ENCODE measurements at regions not wholly inside any gene's neighbourhood (a gene's known extent, or its start where the extent isn't known, plus 50 kb on each side); places are given as distances from the start of the nearest gene placed in this dataset.

GRCh38 chr10:60573336-60573735 lies 183.7 kb upstream of the ANK3 start:
- Histone ChIP-seq H3K9me1 (ENCODE audit: control insufficient read depth, extremely low read depth, insufficient read depth, low read length) (no peaks in the 10 kb centered on the region), H3K9me3 (ENCODE audit: control insufficient read depth, low read depth, low read length) (no peaks in the 10 kb centered on the region), H2AFZ (ENCODE audit: control insufficient read depth, low read length) (no peak overlapping the region), H3K27ac (ENCODE audit: control insufficient read depth, insufficient read depth, low read length) (no peak overlapping the region), H3K9ac (ENCODE audit: control insufficient read depth, extremely low read depth, insufficient read depth, low read length) (no peak overlapping the region), H3K79me2 (ENCODE audit: control insufficient read depth, insufficient read depth, low read length) (no peaks in the 10 kb centered on the region), H3K4me3 (ENCODE audit: control insufficient read depth in 2 of 3, extremely low read depth in 1 of 3, insufficient read depth in 2 of 3, low read depth in 1 of 3, low read length in 3 of 3) (no peak overlapping the region), H3K27me3 (ENCODE audit: control insufficient read depth, extremely low read depth, insufficient read depth, low read length) (no peaks in the 10 kb centered on the region), H3K4me2 (ENCODE audit: control insufficient read depth, extremely low read depth, insufficient read depth, low read depth, low read length) (peak overlapping the region; percentile 85), H4K20me1 (ENCODE audit: control insufficient read depth, extremely low read depth, insufficient read depth, low read length) (no peaks in the 10 kb centered on the region), H3K4me1 (ENCODE audit: control insufficient read depth, extremely low read depth, insufficient read depth, low read length) (peaks cover 13% of the 10 kb centered on the region), H3K36me3 (ENCODE audit: control insufficient read depth in 2 of 2, extremely low read depth in 1 of 2, insufficient read depth in 2 of 2, low read length in 2 of 2) (no peaks in the 10 kb centered on the region)
- no peak for FAIRE-seq
- TF ChIP-seq EZH2 (IDR thresholded peaks at IDR 0.05; ENCODE audit: low read length): no peak
- TF ChIP-seq CTCF (optimal IDR thresholded peaks at IDR 0.05 in 1 of 3, IDR thresholded peaks at IDR 0.05 in 1 of 3, conservative IDR thresholded peaks at IDR 0.05 in 1 of 3; ENCODE audit: extremely low read depth in 1 of 3, insufficient read depth in 2 of 3, low read length in 3 of 3): no peak
- dilution Hi-C loops (cut with MboI; ENCODE audit: extremely low pct_ligation_motif_present, low sequenced_read_pairs): no loop called here
- no peak for DNase-seq (ENCODE audit: low read depth, low spot score)

- peak overlapping the region; percentile 8 for H3K27ac ChIP-seq (ENCODE audit: control insufficient read depth, insufficient read depth, low read length)
- FAIRE-seq: peak; percentile 87
- peaks cover 13% of the 10 kb centered on the region for H3K4me1 ChIP-seq (ENCODE audit: control insufficient read depth, extremely low read depth, insufficient read depth, low read length)
These were observed 183.0 kb upstream of the ANK3 start for GRCh38 chr10:60572511-60573194.

More at GRCh38 chr10:60572511-60573194, 183.0 kb upstream of the ANK3 start:
- H3K9me3 ChIP-seq (ENCODE audit: control insufficient read depth, low read depth, low read length): no peaks in the 10 kb centered on the region
- H3K4me3 ChIP-seq (ENCODE audit: control insufficient read depth in 2 of 3, extremely low read depth in 1 of 3, insufficient read depth in 2 of 3, low read depth in 1 of 3, low read length in 3 of 3): peak overlapping the region in 2 of 3 experiments; percentile 67
- H3K27me3 ChIP-seq (ENCODE audit: control insufficient read depth, extremely low read depth, insufficient read depth, low read length): no peaks in the 10 kb centered on the region
- peak overlapping the region; percentile 67 for H3K9ac ChIP-seq (ENCODE audit: control insufficient read depth, extremely low read depth, insufficient read depth, low read length)
- no peaks in the 10 kb centered on the region for H3K9me1 ChIP-seq (ENCODE audit: control insufficient read depth, extremely low read depth, insufficient read depth, low read length)
- dilution Hi-C loops (cut with MboI; ENCODE audit: extremely low pct_ligation_motif_present, low sequenced_read_pairs): no loop called here
- no peaks in the 10 kb centered on the region for H3K36me3 ChIP-seq (ENCODE audit: control insufficient read depth in 2 of 2, extremely low read depth in 1 of 2, insufficient read depth in 2 of 2, low read length in 2 of 2)
- H3K4me2 ChIP-seq (ENCODE audit: control insufficient read depth, extremely low read depth, insufficient read depth, low read depth, low read length): peak overlapping the region; percentile 85
- peak overlapping the region; percentile 87 for H2AFZ ChIP-seq (ENCODE audit: control insufficient read depth, low read length)
- no peak for DNase-seq (ENCODE audit: low read depth, low spot score)
- no peaks in the 10 kb centered on the region for H4K20me1 ChIP-seq (ENCODE audit: control insufficient read depth, extremely low read depth, insufficient read depth, low read length)
- no peaks in the 10 kb centered on the region for H3K79me2 ChIP-seq (ENCODE audit: control insufficient read depth, insufficient read depth, low read length)
- TF ChIP-seq EZH2 (IDR thresholded peaks at IDR 0.05; ENCODE audit: low read length) (no peak), CTCF (optimal IDR thresholded peaks at IDR 0.05 in 1 of 3, IDR thresholded peaks at IDR 0.05 in 1 of 3, conservative IDR thresholded peaks at IDR 0.05 in 1 of 3; ENCODE audit: extremely low read depth in 1 of 3, insufficient read depth in 2 of 3, low read length in 3 of 3) (no peak)
